K562 (cell line): ENCODE measurements at regions not wholly inside any gene's neighbourhood (a gene's known extent, or its start where the extent isn't known, plus 50 kb on each side); places are given as distances from the start of the nearest gene placed in this dataset.

Source experiments
- ATAC-seq: fragments of 200-7000 bp; cut with Tn5 transposase; 3 replicates; pipeline ENCODE4 v1.9.1; 2020; ENCODE audit warnings: moderate library complexity
- BruUV-seq: library from RNA; stranded (reverse); fragments of 400-500 nt; replicated peaks from 2 replicates; lab custom pipeline; 2021; lab: Mats Ljungman, UMichigan
- CTCF ChIA-PET: fragments of 300-600 bp; formaldehyde crosslinking; extraction: SDS; loops from one replicate; lab custom pipeline; 2021; ENCODE audit warnings: low intra/inter-chr PET ratio; lab: Yijun Ruan, JAX
- POLR2A ChIA-PET: fragments of 300-600, 350-650 bp; sonication (Branson Sonifier 250); formaldehyde crosslinking; extraction: SDS; loops from one replicate; lab custom pipeline; 2021; ENCODE audit warnings: antibody characterized with exemption, inconsistent platforms; lab: Yijun Ruan, JAX
- DNase-seq, 4 experiments: peaks; one replicate each; pipeline versions ENCODE4 v3.0.0 to v3.0.0-alpha.2; 2011 to 2018; ENCODE audit warnings: low spot score in 3 of 4, mixed read lengths in 3 of 4; ENCODE audit errors: extremely low read depth in 1 of 4
- FAIRE-seq: peaks from 2 replicates; lab custom pipeline; 2011; peaks lifted over from hg19 to GRCh38; lab: Jason Lieb, UNC
- H2AFZ ChIP-seq: 2 replicates; pipeline ENCODE4 v1.6.0; 2011; ENCODE audit warnings: low read depth, low read length, control low read depth, inconsistent platforms
- H3K27ac ChIP-seq: fragments of 200-600 bp; 3 replicates; pipeline ENCODE4 v1.8.0; 2011; ENCODE audit warnings: low read depth, mild to moderate bottlenecking, control low read depth, inconsistent platforms, low read length, moderate library complexity, mixed read lengths; ENCODE audit errors: extremely low read depth
- H3K27me3 ChIP-seq, 2 experiments: fragments of 300-600 bp in 1 of 2; 2 replicates in 1 of 2; 3 replicates in 1 of 2; pipeline versions ENCODE4 v1.6.0 to v1.8.0; 2011; ENCODE audit warnings: inconsistent platforms in 2 of 2, low read length in 2 of 2, mild to moderate bottlenecking in 1 of 2, mixed read lengths in 1 of 2, moderate library complexity in 1 of 2; ENCODE audit not compliant: control insufficient read depth in 2 of 2, insufficient read depth in 2 of 2
- H3K36me3 ChIP-seq: fragments of 300-600 bp; 3 replicates; pipeline ENCODE4 v1.8.0; 2011; ENCODE audit warnings: mild to moderate bottlenecking, low read length, inconsistent platforms; ENCODE audit not compliant: control insufficient read depth, insufficient read depth
- H3K4me1 ChIP-seq, 2 experiments: fragments of 200-600 bp in 1 of 2; replicated peaks in 1 of 2; 2 replicates in 1 of 2; 3 replicates in 1 of 2; pipeline versions ENCODE4 v1.5.1 to v1.8.0; 2011; ENCODE audit warnings: inconsistent platforms in 2 of 2, low read length in 2 of 2, mild to moderate bottlenecking in 1 of 2, mixed read lengths in 1 of 2, moderate library complexity in 1 of 2; ENCODE audit not compliant: control insufficient read depth in 2 of 2, insufficient read depth in 2 of 2
- H3K4me2 ChIP-seq: 2 replicates; pipeline ENCODE4 v1.6.1; 2011; ENCODE audit warnings: low read length, control low read depth, inconsistent platforms, mixed read lengths; ENCODE audit not compliant: insufficient read depth
- H3K4me3 ChIP-seq: fragments of 200-600 bp; sonication (generic), shearing (Covaris generic); 2 replicates; pipeline ENCODE4 v1.5.1; 2016; ENCODE audit warnings: control low read depth, inconsistent platforms
- H3K79me2 ChIP-seq: fragments of 200-600 bp; 3 replicates; pipeline ENCODE4 v1.8.0; 2011; ENCODE audit warnings: low read length, inconsistent platforms; ENCODE audit not compliant: control insufficient read depth, insufficient read depth
- H3K9ac ChIP-seq, 2 experiments: 2 replicates each; pipeline versions ENCODE4 v1.6.0 to v1.6.1; 2011; ENCODE audit warnings: low read depth in 2 of 2, low read length in 2 of 2, control low read depth in 1 of 2, inconsistent platforms in 1 of 2, mild to moderate bottlenecking in 1 of 2, mixed read lengths in 1 of 2; ENCODE audit not compliant: insufficient read depth in 1 of 2
- H3K9me1 ChIP-seq: one replicate; pipeline ENCODE4 v1.6.0; 2011; ENCODE audit warnings: inconsistent platforms, mild to moderate bottlenecking, low read length, moderate library complexity; ENCODE audit not compliant: control insufficient read depth, insufficient read depth
- H3K9me3 ChIP-seq: replicated peaks from 2 replicates; pipeline ENCODE4 v1.5.1; 2011; ENCODE audit warnings: low read depth, low read length, inconsistent platforms; ENCODE audit not compliant: control insufficient read depth, insufficient read depth
- H4K20me1 ChIP-seq: replicated peaks from 2 replicates; pipeline ENCODE4 v1.6.1; 2011; ENCODE audit warnings: low read length, inconsistent platforms, mixed read lengths; ENCODE audit not compliant: control insufficient read depth, insufficient read depth
- AFF4 ChIP-seq: sonication (generic); formaldehyde crosslinking; IDR thresholded peaks from 2 replicates; pipeline ENCODE4 v1.8.0; 2023; ENCODE audit warnings: mild to moderate bottlenecking, missing genetic modification reagents
- CC2D1A ChIP-seq: fragments of 450-650 bp; IDR thresholded peaks from 2 replicates; pipeline ENCODE4 v1.6.1; 2017; ENCODE audit warnings: mild to moderate bottlenecking
- FOS ChIP-seq: IDR thresholded peaks from 3 replicates; pipeline ENCODE4 v1.6.1; 2011; ENCODE audit not compliant: insufficient read length; ENCODE audit errors: extremely low read depth
- GABPB1 ChIP-seq: sonication (generic); formaldehyde crosslinking; IDR thresholded peaks from 2 replicates; pipeline ENCODE4 v1.8.0; 2022; ENCODE audit warnings: mild to moderate bottlenecking, missing genetic modification reagents
- MAFK ChIP-seq: IDR thresholded peaks from 2 replicates; pipeline ENCODE4 v1.6.1; 2011; ENCODE audit warnings: low read length, improper control_type of control experiment
- PKNOX1 ChIP-seq: fragments of 450-650 bp; IDR thresholded peaks from 2 replicates; pipeline ENCODE4 v1.6.1; 2016
- RNF2 ChIP-seq: sonication (generic); IDR thresholded peaks from 2 replicates; pipeline ENCODE4 v1.6.1; 2016
- RNF219 ChIP-seq: fragments of 250-450 bp; sonication (Bioruptor Pico); IDR thresholded peaks from 2 replicates; pipeline ENCODE4 v1.5.0; 2022; ENCODE audit warnings: mild to moderate bottlenecking
- SIN3B ChIP-seq: fragments of 450-650 bp; IDR thresholded peaks from 2 replicates; pipeline ENCODE4 v1.6.1; 2017; ENCODE audit warnings: low read depth, mild to moderate bottlenecking, moderate library complexity
- SREBF1 ChIP-seq: fragments of 150-350 bp; IDR thresholded peaks from 2 replicates; pipeline ENCODE4 v1.6.1; 2014; ENCODE audit warnings: antibody characterized with exemption, low read depth, low read length, borderline replicate concordance
- SRSF1 ChIP-seq: fragments of 200-400 bp; formaldehyde crosslinking; IDR thresholded peaks from 2 replicates; pipeline ENCODE4 v1.6.1; 2017; ENCODE audit warnings: mild to moderate bottlenecking, low read depth, low read length, moderate library complexity
- TSC22D4 ChIP-seq: fragments of 450-650 bp; IDR thresholded peaks from 2 replicates; pipeline ENCODE4 v1.6.1; 2016; ENCODE audit warnings: missing genetic modification characterization, missing biosample characterization, control low read depth
- XRCC4 ChIP-seq: IDR thresholded peaks from one replicate; pipeline ENCODE4 v1.6.1; 2011; ENCODE audit not compliant: insufficient read depth, insufficient read length; ENCODE audit errors: extremely low read depth
- ZBTB34 ChIP-seq: fragments of 250-450 bp; sonication (Bioruptor Pico); IDR thresholded peaks from 2 replicates; pipeline ENCODE4 v1.8.0; 2021; ENCODE audit warnings: mild to moderate bottlenecking, moderate library complexity
- WGBS: fragments of 100-300 bp; shearing (Covaris generic); methylation state at CpG from one replicate; pipeline ENCODE4 v1.1.6; 2016; ENCODE audit warnings: low coverage, mixed read lengths; ENCODE audit not compliant: insufficient coverage; ENCODE audit errors: missing lambda C conversion rate; 5-methylcytosine and 5-hydroxymethylcytosine counted together
- in situ Hi-C: fragments of 300-500 bp; cut with MboI; formaldehyde crosslinking; loops from 4 replicates; pipeline ENCODE4 v1.15.0; 2018; ENCODE audit warnings: inconsistent platforms, mixed read lengths
- intact Hi-C: fragments of 100-400 bp; cut with micrococcal nuclease; formaldehyde crosslinking; loops from 2 replicates; pipeline ENCODE4 v1.14.2; 2022

GRCh38 chr10:8677642-8678041 is 623.2 kb downstream of the GATA3 start:
- DNase-seq (no peak), ATAC-seq (no peak), FAIRE-seq (no peak)
- WGBS: 0% methylated on average over 6 of the region's 6 CpGs
- Histone ChIP-seq H3K4me3 (no peak overlapping the region), H4K20me1 (no peaks in the 10 kb centered on the region), H3K27ac (no peak overlapping the region), H3K27me3 (no peaks in the 10 kb centered on the region), H3K4me2 (no peak overlapping the region), H2AFZ (no peak overlapping the region), H3K9me3 (0 out of 2 replicates have a peak, but pooled peaks cover 2% of the 10 kb centered on the region), H3K9ac (no peak overlapping the region), H3K4me1 (no peaks in the 10 kb centered on the region), H3K79me2 (no peaks in the 10 kb centered on the region), H3K36me3 (no peaks in the 10 kb centered on the region), H3K9me1 (no peaks in the 10 kb centered on the region)
- in situ Hi-C loops: no loop called here
- no TSS peak for BruUV-seq
- CTCF ChIA-PET: no interaction called here
- intact Hi-C loops: no loop called here
- POLR2A ChIA-PET: no interaction called here
- TF ChIP-seq SIN3B: no peak
- no peak for TF ChIP-seq GABPB1
- TF ChIP-seq FOS: no peak
- TF ChIP-seq RNF2: no peak
- TF ChIP-seq PKNOX1: no peak
- no peak for TF ChIP-seq CC2D1A
- no peak for TF ChIP-seq RNF219
- no peak for TF ChIP-seq ZBTB34 (CRISPR knock-in tag)
- TF ChIP-seq AFF4 (CRISPR knock-in tag): no peak
- TF ChIP-seq MAFK: no peak
- TF ChIP-seq XRCC4: no peak
- no peak for TF ChIP-seq TSC22D4
- no peak for TF ChIP-seq SRSF1
- TF ChIP-seq SREBF1: no peak
